Erythroblast (primary cell): ENCODE measurements at regions not wholly inside any gene's neighbourhood (a gene's known extent, or its start where the extent isn't known, plus 50 kb on each side); places are given as distances from the start of the nearest gene placed in this dataset.

ENCODE experiments used
- GATA1 ChIP-seq: IDR thresholded peaks from 2 replicates; pipeline ENCODE4 v1.6.1; 2011; ENCODE audit warnings: low read depth, mild to moderate bottlenecking, control low read depth, low read length, moderate library complexity
- POLR2A ChIP-seq: IDR thresholded peaks from 2 replicates; pipeline ENCODE4 v1.6.1; 2011; ENCODE audit warnings: mild to moderate bottlenecking, low read length

DNA sequence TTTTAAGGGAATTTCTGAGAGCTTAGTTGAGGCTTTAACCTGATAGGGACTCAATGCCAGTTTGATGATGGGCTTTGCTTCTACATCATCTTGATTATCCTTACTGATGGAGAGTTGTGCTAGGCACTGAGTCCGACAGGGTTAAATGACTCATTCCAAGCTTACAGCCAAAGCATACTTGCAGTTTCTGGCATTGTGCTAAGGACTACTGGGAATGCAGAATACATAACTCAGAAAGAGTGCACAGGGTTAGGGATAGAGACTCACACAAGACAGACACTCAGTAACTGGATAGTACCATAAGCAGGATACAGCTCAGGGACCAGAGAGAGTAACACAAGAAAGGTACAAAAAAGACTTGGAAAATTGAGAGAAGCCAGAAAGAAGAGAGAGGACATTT is 94.1 kb upstream of the SLC14A2 start:
- no peak for TF ChIP-seq POLR2A
- no peak for TF ChIP-seq GATA1
